ENCODE measurements at regions not wholly inside any gene's neighbourhood (a gene's known extent, or its start where the extent isn't known, plus 50 kb on each side); places are given as distances from the start of the nearest gene placed in this dataset.

DNA sequence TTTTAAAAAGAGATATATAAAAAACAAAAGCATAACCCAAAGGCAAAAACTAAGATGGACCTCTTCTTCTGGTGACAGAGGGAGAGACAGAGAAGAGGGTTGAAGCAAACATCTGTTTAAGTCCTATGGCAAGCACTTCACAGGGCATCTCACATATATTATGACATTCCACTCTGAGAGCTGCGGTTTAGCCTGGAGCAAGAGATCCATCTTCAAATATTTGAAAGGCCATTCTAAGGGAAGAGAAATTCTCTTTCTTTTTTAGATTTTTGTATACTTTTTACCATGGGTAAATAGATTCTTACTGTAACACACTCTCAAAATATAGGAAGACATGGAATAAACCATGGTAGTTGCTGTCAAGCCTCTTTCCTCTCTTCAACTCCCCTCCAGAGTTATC is 204.1 kb downstream of the GXYLT1 start:
- Mint-ChIP-seq H3K27ac (no peak overlapping the region), H3K36me3 (peaks cover 20% of the 10 kb centered on the region), H3K27me3 (ENCODE audit: low read depth) (peaks cover 75% of the 10 kb centered on the region), H3K4me3 (no peak overlapping the region), H3K9me3 (peaks cover 34% of the 10 kb centered on the region), H3K4me1 (no peaks in the 10 kb centered on the region)
- no peak for ATAC-seq
- TF ChIP-seq, protein P1, sequence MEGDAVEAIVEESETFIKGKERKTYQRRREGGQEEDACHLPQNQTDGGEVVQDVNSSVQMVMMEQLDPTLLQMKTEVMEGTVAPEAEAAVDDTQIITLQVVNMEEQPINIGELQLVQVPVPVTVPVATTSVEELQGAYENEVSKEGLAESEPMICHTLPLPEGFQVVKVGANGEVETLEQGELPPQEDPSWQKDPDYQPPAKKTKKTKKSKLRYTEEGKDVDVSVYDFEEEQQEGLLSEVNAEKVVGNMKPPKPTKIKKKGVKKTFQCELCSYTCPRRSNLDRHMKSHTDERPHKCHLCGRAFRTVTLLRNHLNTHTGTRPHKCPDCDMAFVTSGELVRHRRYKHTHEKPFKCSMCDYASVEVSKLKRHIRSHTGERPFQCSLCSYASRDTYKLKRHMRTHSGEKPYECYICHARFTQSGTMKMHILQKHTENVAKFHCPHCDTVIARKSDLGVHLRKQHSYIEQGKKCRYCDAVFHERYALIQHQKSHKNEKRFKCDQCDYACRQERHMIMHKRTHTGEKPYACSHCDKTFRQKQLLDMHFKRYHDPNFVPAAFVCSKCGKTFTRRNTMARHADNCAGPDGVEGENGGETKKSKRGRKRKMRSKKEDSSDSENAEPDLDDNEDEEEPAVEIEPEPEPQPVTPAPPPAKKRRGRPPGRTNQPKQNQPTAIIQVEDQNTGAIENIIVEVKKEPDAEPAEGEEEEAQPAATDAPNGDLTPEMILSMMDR (IDR thresholded peaks at IDR 0.05): no peak
- TF ChIP-seq, protein P2, sequence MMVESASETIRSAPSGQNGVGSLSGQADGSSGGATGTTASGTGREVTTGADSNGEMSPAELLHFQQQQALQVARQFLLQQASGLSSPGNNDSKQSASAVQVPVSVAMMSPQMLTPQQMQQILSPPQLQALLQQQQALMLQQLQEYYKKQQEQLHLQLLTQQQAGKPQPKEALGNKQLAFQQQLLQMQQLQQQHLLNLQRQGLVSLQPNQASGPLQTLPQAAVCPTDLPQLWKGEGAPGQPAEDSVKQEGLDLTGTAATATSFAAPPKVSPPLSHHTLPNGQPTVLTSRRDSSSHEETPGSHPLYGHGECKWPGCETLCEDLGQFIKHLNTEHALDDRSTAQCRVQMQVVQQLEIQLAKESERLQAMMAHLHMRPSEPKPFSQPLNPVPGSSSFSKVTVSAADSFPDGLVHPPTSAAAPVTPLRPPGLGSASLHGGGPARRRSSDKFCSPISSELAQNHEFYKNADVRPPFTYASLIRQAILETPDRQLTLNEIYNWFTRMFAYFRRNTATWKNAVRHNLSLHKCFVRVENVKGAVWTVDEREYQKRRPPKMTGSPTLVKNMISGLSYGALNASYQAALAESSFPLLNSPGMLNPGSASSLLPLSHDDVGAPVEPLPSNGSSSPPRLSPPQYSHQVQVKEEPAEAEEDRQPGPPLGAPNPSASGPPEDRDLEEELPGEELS (CRISPR knock-in tag; IDR thresholded peaks at IDR 0.05): no peak
- TF ChIP-seq ESRRA (CRISPR knock-in tag; IDR thresholded peaks at IDR 0.05; ENCODE audit: borderline replicate concordance): no peak
- TF ChIP-seq CREB1 (CRISPR knock-in tag; IDR thresholded peaks at IDR 0.05): no peak
- POLR2A ChIA-PET: no interaction called here
- CTCF ChIA-PET: interaction anchor here (0.8 kb wide), 1 partner anchor 84 kb away, joined by 3 read pairs; no protein-coding TSS in a partner anchor
- no peak for DNase-seq (ENCODE audit: low spot score)

GRCh38 chr12:41936333-41936732 is 208.3 kb downstream of the GXYLT1 start:
- no peak for DNase-seq (ENCODE audit: low spot score)
- Mint-ChIP-seq H3K4me1 (peaks cover 15% of the 10 kb centered on the region), H3K27ac (no peak overlapping the region), H3K36me3 (peaks cover 14% of the 10 kb centered on the region), H3K27me3 (ENCODE audit: low read depth) (peaks cover 92% of the 10 kb centered on the region), H3K4me3 (no peak overlapping the region), H3K9me3 (peaks cover 16% of the 10 kb centered on the region)
- ChIA-PET CTCF (interaction anchor here (1.0 kb wide), 1 partner anchor 746 kb away, joined by 3 read pairs; no protein-coding TSS in a partner anchor), POLR2A (no interaction called here)
- TF ChIP-seq, protein P3, sequence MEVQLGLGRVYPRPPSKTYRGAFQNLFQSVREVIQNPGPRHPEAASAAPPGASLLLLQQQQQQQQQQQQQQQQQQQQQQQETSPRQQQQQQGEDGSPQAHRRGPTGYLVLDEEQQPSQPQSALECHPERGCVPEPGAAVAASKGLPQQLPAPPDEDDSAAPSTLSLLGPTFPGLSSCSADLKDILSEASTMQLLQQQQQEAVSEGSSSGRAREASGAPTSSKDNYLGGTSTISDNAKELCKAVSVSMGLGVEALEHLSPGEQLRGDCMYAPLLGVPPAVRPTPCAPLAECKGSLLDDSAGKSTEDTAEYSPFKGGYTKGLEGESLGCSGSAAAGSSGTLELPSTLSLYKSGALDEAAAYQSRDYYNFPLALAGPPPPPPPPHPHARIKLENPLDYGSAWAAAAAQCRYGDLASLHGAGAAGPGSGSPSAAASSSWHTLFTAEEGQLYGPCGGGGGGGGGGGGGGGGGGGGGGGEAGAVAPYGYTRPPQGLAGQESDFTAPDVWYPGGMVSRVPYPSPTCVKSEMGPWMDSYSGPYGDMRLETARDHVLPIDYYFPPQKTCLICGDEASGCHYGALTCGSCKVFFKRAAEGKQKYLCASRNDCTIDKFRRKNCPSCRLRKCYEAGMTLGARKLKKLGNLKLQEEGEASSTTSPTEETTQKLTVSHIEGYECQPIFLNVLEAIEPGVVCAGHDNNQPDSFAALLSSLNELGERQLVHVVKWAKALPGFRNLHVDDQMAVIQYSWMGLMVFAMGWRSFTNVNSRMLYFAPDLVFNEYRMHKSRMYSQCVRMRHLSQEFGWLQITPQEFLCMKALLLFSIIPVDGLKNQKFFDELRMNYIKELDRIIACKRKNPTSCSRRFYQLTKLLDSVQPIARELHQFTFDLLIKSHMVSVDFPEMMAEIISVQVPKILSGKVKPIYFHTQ (CRISPR knock-in tag; IDR thresholded peaks at IDR 0.05): no peak
- TF ChIP-seq SOX15 (CRISPR knock-in tag; IDR thresholded peaks at IDR 0.05) (no peak), ZNF138 (CRISPR knock-in tag; conservative IDR thresholded peaks at IDR 0.05) (no peak), FOXK1 (CRISPR knock-in tag; IDR thresholded peaks at IDR 0.05) (no peak), PREB (CRISPR knock-in tag; IDR thresholded peaks at IDR 0.05; ENCODE audit: borderline replicate concordance) (no peak), CREB1 (CRISPR knock-in tag; IDR thresholded peaks at IDR 0.05) (no peak), CREM (CRISPR knock-in tag; IDR thresholded peaks at IDR 0.05) (no peak), ZBTB21 (CRISPR knock-in tag; IDR thresholded peaks at IDR 0.05; ENCODE audit: borderline replicate concordance) (no peak), NFYB (CRISPR knock-in tag; conservative IDR thresholded peaks at IDR 0.05; ENCODE audit: low read depth) (no peak)
- TF ChIP-seq, protein P4, sequence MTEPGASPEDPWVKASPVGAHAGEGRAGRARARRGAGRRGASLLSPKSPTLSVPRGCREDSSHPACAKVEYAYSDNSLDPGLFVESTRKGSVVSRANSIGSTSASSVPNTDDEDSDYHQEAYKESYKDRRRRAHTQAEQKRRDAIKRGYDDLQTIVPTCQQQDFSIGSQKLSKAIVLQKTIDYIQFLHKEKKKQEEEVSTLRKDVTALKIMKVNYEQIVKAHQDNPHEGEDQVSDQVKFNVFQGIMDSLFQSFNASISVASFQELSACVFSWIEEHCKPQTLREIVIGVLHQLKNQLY (CRISPR knock-in tag; IDR thresholded peaks at IDR 0.05): no peak
- TF ChIP-seq, protein P5, sequence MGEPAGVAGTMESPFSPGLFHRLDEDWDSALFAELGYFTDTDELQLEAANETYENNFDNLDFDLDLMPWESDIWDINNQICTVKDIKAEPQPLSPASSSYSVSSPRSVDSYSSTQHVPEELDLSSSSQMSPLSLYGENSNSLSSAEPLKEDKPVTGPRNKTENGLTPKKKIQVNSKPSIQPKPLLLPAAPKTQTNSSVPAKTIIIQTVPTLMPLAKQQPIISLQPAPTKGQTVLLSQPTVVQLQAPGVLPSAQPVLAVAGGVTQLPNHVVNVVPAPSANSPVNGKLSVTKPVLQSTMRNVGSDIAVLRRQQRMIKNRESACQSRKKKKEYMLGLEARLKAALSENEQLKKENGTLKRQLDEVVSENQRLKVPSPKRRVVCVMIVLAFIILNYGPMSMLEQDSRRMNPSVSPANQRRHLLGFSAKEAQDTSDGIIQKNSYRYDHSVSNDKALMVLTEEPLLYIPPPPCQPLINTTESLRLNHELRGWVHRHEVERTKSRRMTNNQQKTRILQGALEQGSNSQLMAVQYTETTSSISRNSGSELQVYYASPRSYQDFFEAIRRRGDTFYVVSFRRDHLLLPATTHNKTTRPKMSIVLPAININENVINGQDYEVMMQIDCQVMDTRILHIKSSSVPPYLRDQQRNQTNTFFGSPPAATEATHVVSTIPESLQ (CRISPR knock-in tag; IDR thresholded peaks at IDR 0.05): no peak
- no peak for ATAC-seq

All from WTC11 (cell line).